ENCODE measurements at regions not wholly inside any gene's neighbourhood (a gene's known extent, or its start where the extent isn't known, plus 50 kb on each side); places are given as distances from the start of the nearest gene placed in this dataset.

DNA sequence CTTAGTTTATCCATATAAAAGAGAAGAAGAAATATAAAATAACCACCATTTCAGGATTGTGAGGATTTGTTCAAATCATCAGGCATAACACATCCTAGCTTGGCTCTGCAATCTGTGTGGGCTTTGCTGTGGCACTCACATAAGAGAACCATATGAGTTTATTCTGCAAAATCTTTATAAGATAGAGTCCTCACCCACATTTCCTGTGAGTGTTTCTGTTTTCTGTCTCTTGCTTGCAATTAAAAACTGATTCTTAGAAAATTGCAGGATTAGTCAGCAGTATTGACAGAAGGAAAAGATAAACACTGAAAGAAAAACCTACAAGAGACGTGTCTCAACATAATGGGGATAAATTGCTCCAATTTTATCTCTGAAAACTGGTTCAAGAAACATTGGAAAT lies 258.5 kb downstream of the RND3 start:
- no peak overlapping the region for H3K4me3 ChIP-seq
- H3K36me3 ChIP-seq: no peaks in the 10 kb centered on the region
- no peak for DNase-seq
- H3K9me3 ChIP-seq: no peaks in the 10 kb centered on the region
- H3K27ac ChIP-seq: no peak overlapping the region
- no peaks in the 10 kb centered on the region for H3K27me3 ChIP-seq
- intact Hi-C loops (cut with DNase I; ENCODE audit: low total_unique reads): no loop called here
- TF ChIP-seq POLR2AphosphoS5 (IDR thresholded peaks at IDR 0.05): no peak
- TF ChIP-seq CTCF (IDR thresholded peaks at IDR 0.05): no peak
- TF ChIP-seq EP300 (IDR thresholded peaks at IDR 0.05): no peak
- TF ChIP-seq POLR2A (IDR thresholded peaks at IDR 0.05): no peak
- WGBS, 5 donors: 20 to 43% (median 24%) methylated on average over 1 of the region's 1 CpG
- H3K4me1 ChIP-seq: peaks cover 0 to 13% (median 3%) of the 10 kb centered on the region in 4 donors

- 84 to 92% (median 89%) methylated on average over 1 of the region's 1 CpG for WGBS, 5 donors
- Histone ChIP-seq H3K9me3 (no peaks in the 10 kb centered on the region), H3K4me3 (no peak overlapping the region), H3K27ac (no peak overlapping the region), H3K36me3 (no peaks in the 10 kb centered on the region), H3K27me3 (no peaks in the 10 kb centered on the region), H3K4me1 (peaks cover 0 to 22% (median 3%) of the 10 kb centered on the region in 4 donors)
- DNase-seq: no peak
- TF ChIP-seq POLR2A (IDR thresholded peaks at IDR 0.05) (no peak), EP300 (IDR thresholded peaks at IDR 0.05) (no peak), CTCF (IDR thresholded peaks at IDR 0.05) (no peak), POLR2AphosphoS5 (IDR thresholded peaks at IDR 0.05) (no peak)
- intact Hi-C loops (cut with DNase I; ENCODE audit: low total_unique reads): no loop called here
Observed at GRCh38 chr2:150225030-150225429, 262.4 kb downstream of the RND3 start.

DNA sequence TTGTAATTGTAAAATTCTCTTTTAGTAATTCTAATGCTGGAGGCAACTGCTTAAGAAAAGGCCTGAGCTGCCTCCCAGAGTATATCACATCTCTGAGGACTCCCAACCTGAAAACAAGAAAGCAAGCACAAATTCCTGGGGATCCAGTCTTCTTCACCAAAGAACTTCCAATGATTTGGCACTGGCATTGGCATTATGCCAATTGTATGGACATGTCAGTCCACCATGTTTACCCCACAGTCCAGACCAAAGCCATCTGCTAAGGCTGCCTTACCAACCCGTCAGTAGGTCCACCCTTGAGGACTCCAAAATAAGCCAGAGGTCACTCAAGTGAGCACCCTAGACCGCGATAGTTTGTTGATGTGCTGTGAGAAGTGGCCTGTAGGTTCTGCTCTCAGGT lies 263.1 kb downstream of the RND3 start:
- TF ChIP-seq CTCF (IDR thresholded peaks at IDR 0.05): no peak
- TF ChIP-seq POLR2AphosphoS5 (IDR thresholded peaks at IDR 0.05): no peak
- no peak for TF ChIP-seq POLR2A (IDR thresholded peaks at IDR 0.05)
- no peak for TF ChIP-seq EP300 (IDR thresholded peaks at IDR 0.05)
- no peak for DNase-seq
- peaks cover 0 to 18% (median under 1%) of the 10 kb centered on the region in 4 donors for H3K4me1 ChIP-seq
- no peak overlapping the region for H3K4me3 ChIP-seq
- no peaks in the 10 kb centered on the region for H3K36me3 ChIP-seq
- no peaks in the 10 kb centered on the region for H3K9me3 ChIP-seq
- H3K27me3 ChIP-seq: no peaks in the 10 kb centered on the region
- no peak overlapping the region for H3K27ac ChIP-seq
- intact Hi-C loops (cut with DNase I; ENCODE audit: low total_unique reads): no loop called here
- WGBS, 5 donors: 94 to 97% (median 96%) methylated on average over 3 of the region's 3 CpGs

GRCh38 chr2:150222942-150223341 lies 264.5 kb downstream of the RND3 start:
- TF ChIP-seq EP300 (IDR thresholded peaks at IDR 0.05) (no peak), POLR2AphosphoS5 (IDR thresholded peaks at IDR 0.05) (no peak)
- no peak for DNase-seq
- Histone ChIP-seq H3K4me3 (no peak overlapping the region), H3K9me3 (no peaks in the 10 kb centered on the region), H3K4me1 (peaks cover 0 to 9% (median 0%) of the 10 kb centered on the region in 4 donors), H3K36me3 (no peaks in the 10 kb centered on the region), H3K27me3 (no peaks in the 10 kb centered on the region), H3K27ac (no peak overlapping the region)
- intact Hi-C loops (cut with DNase I; ENCODE audit: low total_unique reads): no loop called here
- WGBS, 5 donors: 73 to 80% (median 79%) methylated on average over 5 of the region's 5 CpGs

GRCh38 chr2:150222379-150222778 lies 265.1 kb downstream of the RND3 start:
- peaks cover 0 to 9% (median 0%) of the 10 kb centered on the region in 4 donors for H3K4me1 ChIP-seq
- no peaks in the 10 kb centered on the region for H3K36me3 ChIP-seq
- no peak for DNase-seq
- no peak overlapping the region for H3K4me3 ChIP-seq
- no peaks in the 10 kb centered on the region for H3K9me3 ChIP-seq
- TF ChIP-seq EP300 (IDR thresholded peaks at IDR 0.05) (no peak), POLR2AphosphoS5 (IDR thresholded peaks at IDR 0.05) (no peak), POLR2A (IDR thresholded peaks at IDR 0.05) (no peak), CTCF (IDR thresholded peaks at IDR 0.05) (no peak)
- H3K27ac ChIP-seq: no peak overlapping the region
- 32 to 69% (median 51%) methylated on average over 6 of the region's 6 CpGs for WGBS, 5 donors
- H3K27me3 ChIP-seq: no peaks in the 10 kb centered on the region
- intact Hi-C loops (cut with DNase I; ENCODE audit: low total_unique reads): no loop called here

All from stomach (tissue), 8 donors.